Hematopoietic multipotent progenitor cell (in vitro differentiated cells): ENCODE measurements at regions not wholly inside any gene's neighbourhood (a gene's known extent, or its start where the extent isn't known, plus 50 kb on each side); places are given as distances from the start of the nearest gene placed in this dataset.

Source experiments
- DNase-seq, 3 donors: peaks; one replicate each; pipeline ENCODE4 v3.0.0-alpha.2; 2011 to 2015; ENCODE audit warnings: low read depth in 2 of 3, low spot score in 2 of 3

DNA sequence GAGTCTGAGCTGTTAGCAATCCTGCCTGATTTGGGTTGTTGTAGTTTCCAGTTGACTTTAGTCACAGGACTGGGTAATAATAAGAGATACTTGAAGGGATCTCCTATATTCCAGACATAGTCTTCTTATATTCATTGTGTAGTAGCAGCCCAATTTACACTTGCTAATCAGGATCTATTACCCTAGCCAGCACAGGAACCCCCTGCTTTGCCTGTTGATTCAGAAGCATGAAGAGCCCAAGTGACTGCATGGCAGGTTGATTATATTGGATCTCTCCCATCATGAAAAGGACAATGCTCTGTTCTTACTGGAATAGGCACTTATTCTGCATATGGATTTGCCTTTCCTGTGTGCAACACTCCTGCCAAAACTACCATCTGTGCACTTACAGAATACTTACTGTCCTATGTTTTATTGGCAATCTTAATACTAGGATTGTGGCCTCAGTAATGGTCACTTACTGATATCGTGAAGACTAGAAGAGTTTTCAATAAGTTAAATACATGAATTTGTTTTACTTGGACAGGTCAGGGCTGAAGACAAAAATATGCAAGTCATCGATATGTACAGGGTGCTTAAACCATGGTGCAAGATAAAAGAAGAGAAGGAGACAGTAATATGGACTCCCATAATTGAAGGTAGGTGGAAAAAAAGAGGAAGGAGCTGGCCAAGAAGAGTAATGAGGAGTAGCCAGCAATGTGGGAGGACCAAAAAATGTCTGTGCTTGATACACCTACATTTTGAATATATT lies 304.1 kb downstream of the MCTP2 start:
- no peak for DNase-seq

GRCh38 chr15:94536549-94536948 lies 305.2 kb downstream of the MCTP2 start:
- no peak for DNase-seq

DNA sequence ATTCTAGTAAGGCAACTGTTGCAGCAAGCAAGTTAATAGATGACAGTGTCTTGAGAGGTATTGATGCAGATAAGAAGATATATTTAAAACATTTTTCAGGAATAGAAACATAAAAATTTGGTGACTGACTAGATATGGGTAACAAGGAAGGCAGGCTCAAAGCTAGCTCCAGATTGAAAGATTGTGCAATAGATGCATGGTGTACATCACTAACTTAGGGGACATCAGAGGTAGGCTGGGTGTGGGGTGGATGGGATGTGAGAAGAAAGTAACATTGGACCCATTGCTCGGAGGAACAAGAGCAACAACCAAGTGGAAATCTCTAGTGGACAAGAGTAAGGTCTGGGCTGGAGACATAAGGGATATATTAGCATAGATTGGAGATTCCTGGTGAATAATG lies 306.9 kb downstream of the MCTP2 start:
- no peak for DNase-seq

DNA sequence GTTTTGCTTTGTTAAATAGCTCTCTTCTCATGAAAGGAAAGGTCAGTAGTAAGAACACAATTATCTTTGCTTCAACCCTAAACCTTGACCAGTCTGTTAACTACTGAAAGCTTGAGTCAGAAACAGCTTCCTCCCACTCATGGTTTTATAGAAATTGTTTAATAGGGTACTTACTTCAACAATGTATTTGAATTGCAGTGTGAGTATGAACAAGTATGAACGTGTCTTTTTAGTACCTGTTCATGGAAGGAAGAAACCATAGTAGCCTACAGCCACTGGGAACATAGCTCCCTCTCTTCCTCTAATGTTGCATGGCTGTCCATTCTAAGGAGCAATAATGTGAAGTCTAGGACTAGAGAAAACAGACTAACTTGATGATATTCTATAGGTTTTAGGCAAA lies 311.0 kb downstream of the MCTP2 start:
- DNase-seq: no peak

DNA sequence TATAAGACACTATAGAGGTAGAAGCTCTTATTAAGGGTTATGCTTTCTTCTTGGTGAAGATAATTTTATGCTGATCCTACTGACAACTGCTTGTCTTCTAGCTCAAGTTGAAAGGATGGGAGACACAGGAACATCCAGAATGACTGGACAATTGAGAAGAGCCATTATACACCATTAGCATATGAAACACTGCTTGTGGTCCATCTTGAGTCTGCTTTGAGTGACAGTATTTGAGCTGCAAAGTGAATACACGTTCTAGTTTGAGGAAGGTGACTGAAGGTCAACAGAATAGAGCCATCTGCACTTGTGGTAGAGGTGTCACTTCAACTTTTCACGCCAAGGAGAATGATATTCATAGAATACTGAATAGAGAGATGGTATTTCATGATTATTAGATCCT lies 315.4 kb downstream of the MCTP2 start:
- DNase-seq: no peak

GRCh38 chr15:94547711-94548110 lies 316.4 kb downstream of the MCTP2 start:
- DNase-seq: no peak

- no peak for DNase-seq
Measured at GRCh38 chr15:94555841-94556519, 324.6 kb downstream of the MCTP2 start.

DNA sequence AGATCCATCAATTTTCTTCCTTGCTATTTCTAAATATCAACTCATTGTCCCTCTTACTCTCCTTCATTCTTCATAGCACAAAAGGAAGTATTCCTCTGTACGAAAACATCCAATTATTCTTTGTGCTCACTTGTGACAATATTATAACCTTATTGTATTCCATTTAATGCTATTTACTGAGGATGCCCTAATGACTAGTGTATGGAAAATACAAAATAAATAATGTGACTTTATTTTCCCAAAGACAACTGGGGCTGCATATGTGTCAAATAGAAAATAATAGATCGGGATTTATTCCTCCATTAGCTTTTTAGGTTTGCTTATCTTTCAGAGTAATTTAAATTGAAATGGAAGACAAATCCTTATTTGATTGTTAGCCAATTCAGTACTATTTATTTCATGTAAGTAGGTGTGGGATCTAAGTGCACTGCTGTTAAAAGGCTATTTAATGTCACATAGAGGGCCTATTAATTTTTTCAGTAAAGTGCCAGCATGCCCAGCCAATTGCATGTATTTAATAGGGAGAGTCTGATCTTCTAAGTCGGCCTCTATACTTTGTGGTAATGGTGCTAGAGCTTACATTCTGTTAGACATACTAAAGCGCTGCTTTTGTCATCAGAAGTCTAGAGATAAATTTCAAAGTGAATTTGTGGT lies 329.8 kb downstream of the MCTP2 start:
- DNase-seq: no peak

DNA sequence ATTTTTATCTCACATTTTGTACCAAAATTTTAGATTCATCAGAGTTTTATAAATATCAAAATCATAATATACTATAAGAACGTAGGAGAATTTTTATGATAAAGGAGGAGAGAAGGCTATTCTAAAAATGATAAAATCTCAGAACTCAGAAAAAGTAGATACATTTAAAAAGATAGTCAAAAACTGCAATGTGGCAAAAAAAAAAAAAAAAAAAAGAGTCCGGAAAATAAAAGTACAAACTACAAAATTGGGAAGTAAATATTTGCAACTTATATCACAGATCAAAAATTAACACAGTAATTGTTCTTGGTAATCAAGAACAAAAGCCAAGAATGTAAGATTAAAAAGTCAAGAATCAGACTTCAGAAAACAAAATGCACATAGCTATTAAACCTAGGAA lies 332.1 kb downstream of the MCTP2 start:
- no peak for DNase-seq

- DNase-seq: peak in 2 of 3 donors; percentile 32 to 71
Measured at GRCh38 chr15:94576889-94577533, 345.6 kb downstream of the MCTP2 start.

DNA sequence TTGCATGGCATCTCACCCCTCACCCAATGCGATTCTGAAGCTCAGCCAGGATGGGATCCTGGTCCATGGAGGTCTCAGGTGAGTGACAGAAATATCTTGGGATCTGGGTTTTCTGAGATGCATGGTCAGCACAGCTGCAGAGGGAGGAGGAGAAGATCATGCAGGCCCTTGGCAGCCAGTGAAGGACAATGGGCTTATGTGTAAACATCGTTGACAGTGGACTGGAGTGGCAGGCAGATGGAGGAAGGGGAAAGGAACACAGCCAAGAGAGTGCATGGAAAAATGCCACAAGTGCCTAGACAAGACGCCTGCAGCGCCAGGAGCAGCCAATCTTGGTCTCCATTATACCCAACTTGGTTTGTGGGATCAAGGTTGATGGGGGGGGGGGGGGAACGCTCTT lies 347.9 kb downstream of the MCTP2 start:
- no peak for DNase-seq

GRCh38 chr15:94580211-94580885 lies 349.0 kb downstream of the MCTP2 start:
- no peak for DNase-seq

GRCh38 chr15:94582368-94582767 lies 351.0 kb downstream of the MCTP2 start:
- DNase-seq: peak in 2 of 3 donors; percentile 63 to 81

- peak in 2 of 3 donors; percentile 75 to 83 for DNase-seq
Measured at GRCh38 chr15:94584833-94585244, 353.5 kb downstream of the MCTP2 start.

- DNase-seq: peak in 1 of 3 donors; percentile 19
Measured at GRCh38 chr15:94586099-94586498, 354.7 kb downstream of the MCTP2 start.

DNA sequence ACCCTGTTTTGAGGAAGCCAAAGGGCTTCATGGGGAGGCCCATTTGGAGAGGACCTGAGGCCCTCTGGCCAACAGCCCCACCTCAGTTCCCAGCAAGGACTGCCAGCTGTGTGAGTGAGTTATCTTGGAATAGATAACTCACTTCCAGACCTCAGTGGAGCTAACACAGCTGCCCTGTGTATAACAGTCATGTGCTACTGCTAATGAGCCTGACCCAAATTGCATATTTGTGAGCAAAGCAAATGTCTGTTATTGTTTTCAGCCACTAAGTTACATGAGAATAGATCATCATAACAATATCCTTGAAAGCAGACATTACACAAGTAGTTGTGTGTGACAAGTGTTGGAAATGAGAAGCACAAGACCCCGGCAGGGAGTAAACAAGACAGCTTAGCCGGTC lies 355.8 kb downstream of the MCTP2 start:
- DNase-seq: no peak

DNA sequence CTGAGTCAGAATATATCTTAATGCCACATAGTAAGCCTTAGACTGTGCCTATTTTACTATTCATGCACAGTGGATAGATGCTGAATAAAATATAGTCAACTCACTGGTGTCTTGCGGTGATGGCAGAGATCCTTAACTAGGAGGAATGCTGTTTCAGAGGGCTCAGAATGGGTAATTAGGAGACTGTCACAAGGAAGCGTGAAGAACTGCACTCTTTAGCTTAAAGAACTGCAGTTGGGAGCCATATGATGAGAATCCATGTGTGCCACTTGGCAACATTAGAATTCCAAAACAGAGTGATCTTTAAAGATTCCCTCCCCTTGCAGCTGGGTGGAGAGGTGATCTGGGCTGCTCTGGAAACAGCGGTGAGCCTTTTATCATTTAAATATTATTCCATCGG lies 357.6 kb downstream of the MCTP2 start:
- no peak for DNase-seq

DNA sequence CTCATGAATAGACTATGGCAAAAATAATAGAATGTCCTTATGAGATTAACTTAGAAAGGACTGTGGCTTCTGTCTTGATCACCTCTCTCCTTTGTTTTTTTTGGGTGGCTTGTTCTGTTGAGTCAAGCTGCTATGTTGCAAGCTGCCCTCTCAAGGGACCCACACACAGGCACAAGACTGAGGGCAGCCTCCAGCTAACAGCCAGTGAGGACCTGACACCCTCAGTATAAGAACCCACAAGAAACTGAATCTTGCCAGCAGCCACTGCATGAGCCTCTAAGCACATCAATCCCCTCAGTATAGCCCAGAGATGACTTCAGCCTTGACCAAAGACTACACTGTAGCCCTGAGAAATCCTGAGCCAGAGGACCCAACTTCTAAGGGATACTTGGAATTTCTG lies 361.1 kb downstream of the MCTP2 start:
- DNase-seq: no peak

DNA sequence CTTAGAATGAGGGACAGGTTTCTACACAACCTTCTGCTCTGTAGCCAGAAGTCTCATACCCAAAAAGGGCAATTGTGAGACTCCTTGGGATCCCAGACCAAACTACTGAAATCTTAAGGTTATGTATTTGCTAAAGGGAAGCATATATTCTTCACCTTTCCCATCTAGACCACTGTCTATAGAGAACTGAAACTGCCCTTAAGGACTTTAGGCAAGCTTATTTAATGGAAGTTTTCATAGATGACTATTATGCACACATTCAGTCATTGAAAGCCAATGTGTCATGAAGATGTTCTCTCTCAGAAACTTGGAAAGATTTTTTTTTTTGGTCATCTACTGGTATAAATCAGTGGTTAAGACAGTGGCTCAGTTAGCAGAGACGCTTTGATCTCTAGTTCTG lies 365.3 kb downstream of the MCTP2 start:
- no peak for DNase-seq

DNA sequence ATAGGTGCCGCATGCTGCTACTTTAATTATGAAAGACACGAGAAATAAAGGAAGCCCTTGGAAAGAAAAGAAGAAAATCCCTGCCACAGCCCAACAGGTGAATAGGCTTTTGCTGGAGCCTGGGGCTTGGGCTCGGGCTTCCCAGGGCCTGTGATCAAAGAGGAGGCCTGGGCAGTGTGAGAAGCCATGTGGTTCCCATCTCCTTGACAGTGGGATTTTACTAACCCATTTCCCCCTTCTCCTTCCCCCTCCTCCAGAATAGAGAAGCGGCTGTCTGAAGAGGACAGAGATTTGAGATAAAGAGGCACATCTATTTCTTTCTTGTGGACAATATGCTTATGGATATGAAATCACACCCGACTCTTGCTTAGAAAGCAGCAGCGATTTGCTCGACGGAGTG lies 369.1 kb downstream of the MCTP2 start:
- no peak for DNase-seq
